ENCODE measurements at regions not wholly inside any gene's neighbourhood (a gene's known extent, or its start where the extent isn't known, plus 50 kb on each side); places are given as distances from the start of the nearest gene placed in this dataset.

DNA sequence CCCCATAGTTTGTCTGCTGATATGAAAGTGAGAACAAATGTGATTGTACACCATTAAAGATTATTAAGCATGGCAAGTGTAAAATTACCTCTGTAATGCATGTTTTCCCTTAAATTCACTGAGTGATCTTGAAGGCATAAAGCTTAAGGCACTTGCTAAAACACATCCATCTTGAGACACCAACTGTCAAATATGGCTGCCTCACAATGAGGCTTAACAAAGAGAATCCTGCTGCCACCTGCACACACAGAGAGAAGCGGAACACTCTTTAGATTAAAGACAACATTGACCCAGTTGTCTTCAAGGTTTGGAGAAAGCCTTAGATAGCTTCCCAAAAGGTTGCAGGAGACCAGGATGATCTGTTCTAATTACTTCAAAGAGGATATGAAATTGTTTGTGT is 803.6 kb upstream of the GYPC start:
- no peaks in the 10 kb centered on the region for H3K9me3 Mint-ChIP-seq (ENCODE audit: low read depth)
- no peaks in the 10 kb centered on the region for H3K4me1 Mint-ChIP-seq (ENCODE audit: low read depth)
- H3K27ac Mint-ChIP-seq, result no peak overlapping the region
- H3K36me3 Mint-ChIP-seq, result no peaks in the 10 kb centered on the region
- H3K27me3 Mint-ChIP-seq, result no peaks in the 10 kb centered on the region
- no peak overlapping the region for H3K4me3 Mint-ChIP-seq

DNA sequence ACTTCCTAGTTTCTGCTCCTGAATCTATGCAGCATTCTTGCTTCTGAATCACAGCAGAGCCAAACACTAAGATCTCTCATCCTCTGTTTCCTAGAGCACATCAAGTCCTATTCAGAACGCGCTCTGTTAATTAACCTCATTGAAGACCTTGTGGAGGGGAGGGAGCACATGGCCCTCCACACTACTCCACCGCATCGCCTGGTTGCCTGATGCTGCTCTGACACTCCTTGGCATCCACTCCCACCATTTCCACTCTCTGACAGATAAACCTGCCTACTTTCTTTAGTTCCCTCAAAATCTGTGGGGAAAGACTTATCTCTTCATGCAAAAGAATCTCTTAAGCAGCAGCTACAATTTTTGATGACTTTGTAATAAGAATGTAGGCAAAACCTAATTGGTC is 802.3 kb upstream of the GYPC start:
- Mint-ChIP-seq H3K27ac (no peak overlapping the region), H3K36me3 (no peaks in the 10 kb centered on the region), H3K9me3 (ENCODE audit: low read depth) (no peaks in the 10 kb centered on the region), H3K4me3 (no peak overlapping the region), H3K4me1 (ENCODE audit: low read depth) (no peaks in the 10 kb centered on the region), H3K27me3 (no peaks in the 10 kb centered on the region)

DNA sequence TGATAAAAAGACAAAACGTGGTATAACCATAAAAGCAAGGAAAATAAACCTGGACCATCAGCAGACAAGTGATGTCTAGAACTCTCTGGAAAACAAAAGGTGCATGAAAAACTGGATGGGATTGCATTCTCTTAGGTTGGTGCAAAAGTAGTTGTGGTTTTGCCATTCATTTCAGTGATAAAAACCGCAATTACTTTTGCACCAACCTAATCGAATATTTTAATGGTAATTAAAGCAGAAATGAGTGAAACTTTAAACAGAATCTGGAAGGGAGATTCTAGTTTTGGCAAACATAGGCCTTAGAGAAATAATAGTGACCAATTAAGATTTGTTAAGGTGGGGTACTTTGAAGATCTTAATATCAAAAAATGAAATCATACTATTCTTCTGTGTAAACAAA is 800.8 kb upstream of the GYPC start:
- Mint-ChIP-seq H3K4me3 (no peak overlapping the region), H3K4me1 (ENCODE audit: low read depth) (no peaks in the 10 kb centered on the region), H3K27ac (no peak overlapping the region), H3K9me3 (ENCODE audit: low read depth) (no peaks in the 10 kb centered on the region), H3K36me3 (no peaks in the 10 kb centered on the region), H3K27me3 (no peaks in the 10 kb centered on the region)

DNA sequence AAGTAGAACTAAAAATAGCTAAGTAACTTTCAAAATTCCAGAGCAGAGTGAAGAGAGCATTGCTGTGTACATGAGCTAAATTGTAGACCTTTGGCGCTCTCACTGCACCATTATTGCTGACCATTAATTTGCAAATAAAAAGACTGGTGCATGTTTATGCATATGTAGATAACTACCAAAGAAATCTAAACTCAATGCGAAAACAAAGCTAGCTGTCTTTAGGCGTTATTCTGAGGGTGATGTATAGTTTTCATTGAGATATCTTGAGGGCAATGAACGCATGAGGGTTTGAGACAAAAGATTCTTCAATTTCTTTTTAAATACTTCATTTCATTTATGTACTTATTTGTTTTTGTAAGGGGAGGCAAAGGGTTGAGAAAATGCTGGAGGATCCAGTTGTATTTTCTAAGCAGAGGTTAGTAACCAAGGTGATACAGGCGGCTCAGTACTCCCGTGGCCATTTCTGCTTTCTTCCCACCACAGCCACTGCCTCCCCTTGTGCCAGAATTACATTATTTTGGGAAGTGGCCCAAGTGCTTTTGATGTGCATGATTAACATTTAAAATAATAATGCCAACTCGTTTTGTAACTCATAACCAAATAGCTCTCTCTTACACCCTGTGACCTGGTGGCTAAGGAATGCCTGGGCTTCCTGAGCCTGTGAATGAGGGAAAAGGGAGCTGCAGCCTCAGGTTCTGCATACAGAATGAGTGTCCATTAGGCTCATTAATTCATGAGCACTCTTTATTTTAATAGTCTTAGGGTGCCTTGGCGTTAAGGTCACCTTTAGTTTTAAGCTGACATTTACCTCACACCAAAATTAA is 797.8 kb upstream of the GYPC start:
- H3K4me3 Mint-ChIP-seq, result no peak overlapping the region
- H3K27me3 Mint-ChIP-seq, result no peaks in the 10 kb centered on the region
- H3K36me3 Mint-ChIP-seq, result no peaks in the 10 kb centered on the region
- H3K4me1 Mint-ChIP-seq (ENCODE audit: low read depth), result no peaks in the 10 kb centered on the region
- no peak overlapping the region for H3K27ac Mint-ChIP-seq
- H3K9me3 Mint-ChIP-seq (ENCODE audit: low read depth), result no peaks in the 10 kb centered on the region

DNA sequence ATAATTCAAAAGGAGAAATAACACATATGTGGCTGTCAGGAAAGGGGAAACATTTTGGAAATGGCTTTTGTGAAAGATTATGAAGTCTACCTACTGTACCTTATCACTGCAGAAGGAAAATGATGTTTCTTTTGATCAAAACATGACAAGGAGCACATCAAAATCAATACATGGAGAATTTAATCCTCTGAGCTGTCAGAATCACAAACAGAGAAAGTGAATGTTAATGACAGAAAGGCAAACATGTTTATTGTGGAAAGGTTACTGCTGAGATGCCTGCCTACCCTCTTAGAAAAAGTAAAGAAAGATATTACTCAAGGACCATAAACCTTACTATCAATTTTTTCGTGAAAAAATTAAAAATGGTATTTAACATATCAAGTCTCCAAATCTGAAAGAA is 794.5 kb upstream of the GYPC start:
- H3K4me3 Mint-ChIP-seq, result no peak overlapping the region
- no peaks in the 10 kb centered on the region for H3K27me3 Mint-ChIP-seq
- H3K27ac Mint-ChIP-seq, result no peak overlapping the region
- H3K9me3 Mint-ChIP-seq (ENCODE audit: low read depth), result no peaks in the 10 kb centered on the region
- H3K4me1 Mint-ChIP-seq (ENCODE audit: low read depth), result no peaks in the 10 kb centered on the region
- no peaks in the 10 kb centered on the region for H3K36me3 Mint-ChIP-seq

DNA sequence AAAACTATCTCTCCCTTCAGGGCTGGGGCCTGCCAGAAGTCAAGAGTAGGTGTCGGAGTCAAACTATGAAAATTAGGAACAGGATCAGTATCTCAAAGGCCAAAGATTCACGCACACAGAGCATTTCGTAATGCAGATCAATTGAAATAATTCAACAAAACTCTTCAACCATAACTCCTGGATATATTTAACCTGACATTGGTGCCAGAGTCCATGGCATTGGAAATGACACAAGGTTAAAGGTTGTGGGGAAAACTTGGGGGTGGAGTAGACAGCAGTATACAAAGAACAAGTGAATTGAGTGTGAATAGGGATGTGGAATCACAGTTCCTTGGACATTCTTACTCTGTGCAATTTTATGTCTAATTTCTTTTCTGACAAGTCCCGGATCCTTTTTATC is 788.0 kb upstream of the GYPC start:
- H3K27me3 Mint-ChIP-seq, result no peaks in the 10 kb centered on the region
- H3K4me1 Mint-ChIP-seq (ENCODE audit: low read depth), result no peaks in the 10 kb centered on the region
- H3K36me3 Mint-ChIP-seq, result no peaks in the 10 kb centered on the region
- no peak overlapping the region for H3K4me3 Mint-ChIP-seq
- H3K9me3 Mint-ChIP-seq (ENCODE audit: low read depth), result peaks cover 8% of the 10 kb centered on the region
- no peak overlapping the region for H3K27ac Mint-ChIP-seq

DNA sequence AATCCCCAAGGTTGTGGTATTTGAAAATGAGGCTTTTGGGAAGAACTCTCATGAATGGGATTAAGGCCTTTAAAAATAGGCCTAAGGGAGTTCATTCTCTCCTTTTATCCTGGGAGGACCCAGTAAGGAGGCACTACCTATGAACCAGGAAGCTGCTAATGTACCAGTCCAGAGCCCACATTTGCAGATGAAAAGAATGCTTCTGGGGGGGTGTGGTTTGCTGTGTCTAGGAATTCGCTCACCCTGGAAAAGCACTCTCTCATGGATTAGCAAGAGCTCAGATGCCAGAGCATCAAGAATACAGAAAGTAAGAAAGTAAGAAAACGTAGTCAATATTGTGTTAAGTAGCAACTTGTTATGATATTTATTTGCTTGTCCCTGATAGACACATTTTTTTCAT is 785.7 kb upstream of the GYPC start:
- Mint-ChIP-seq H3K4me1 (ENCODE audit: low read depth) (no peaks in the 10 kb centered on the region), H3K4me3 (no peak overlapping the region), H3K27me3 (no peaks in the 10 kb centered on the region), H3K27ac (no peak overlapping the region), H3K9me3 (ENCODE audit: low read depth) (peaks cover 8% of the 10 kb centered on the region), H3K36me3 (no peaks in the 10 kb centered on the region)

DNA sequence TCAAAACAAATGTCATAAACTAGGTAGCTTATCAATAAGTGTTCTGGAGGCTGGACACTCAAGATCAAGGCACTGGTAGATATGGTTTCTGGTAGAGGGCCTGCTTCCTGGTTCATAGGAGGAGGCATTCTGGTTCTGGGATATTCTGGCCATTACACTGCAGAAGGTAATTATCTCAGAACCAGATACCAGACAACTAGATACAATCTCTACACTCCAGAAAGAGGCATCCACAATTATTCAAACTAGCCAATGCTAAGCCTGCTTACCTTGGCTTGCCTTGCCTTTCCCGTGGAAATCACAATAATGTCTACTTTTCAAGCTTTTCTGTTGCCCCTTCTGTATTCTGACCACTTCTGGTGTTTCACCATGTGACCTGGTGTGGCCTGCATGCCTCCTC is 785.2 kb upstream of the GYPC start:
- no peaks in the 10 kb centered on the region for H3K4me1 Mint-ChIP-seq (ENCODE audit: low read depth)
- H3K27me3 Mint-ChIP-seq, result no peaks in the 10 kb centered on the region

DNA sequence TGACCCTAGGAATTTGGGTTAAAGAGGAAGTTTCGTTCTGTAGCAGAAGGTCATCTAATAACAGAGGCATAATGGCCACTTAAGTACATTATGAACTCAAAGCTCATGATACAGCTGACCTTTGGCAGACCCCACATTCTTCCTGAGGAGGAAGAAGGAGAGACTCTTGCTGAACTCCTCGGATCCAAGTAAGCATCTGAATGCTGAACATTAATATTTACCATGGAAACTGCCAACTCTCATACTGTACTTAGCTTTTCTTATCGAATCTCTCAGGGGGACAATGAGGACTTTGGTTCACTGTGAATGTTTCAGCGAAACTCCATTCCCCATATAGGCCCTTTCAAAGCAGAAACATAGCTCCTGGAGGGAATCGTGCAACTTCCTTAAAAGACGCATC is 781.4 kb upstream of the GYPC start:
- Mint-ChIP-seq H3K27ac (no peak overlapping the region), H3K36me3 (no peaks in the 10 kb centered on the region), H3K27me3 (no peaks in the 10 kb centered on the region), H3K4me1 (ENCODE audit: low read depth) (no peaks in the 10 kb centered on the region), H3K4me3 (no peak overlapping the region), H3K9me3 (ENCODE audit: low read depth) (peaks cover 11% of the 10 kb centered on the region)

More for the DNA sequence above, 785.2 kb upstream of the GYPC start:
- Mint-ChIP-seq H3K4me3 (no peak overlapping the region), H3K27ac (no peak overlapping the region), H3K9me3 (ENCODE audit: low read depth) (peaks cover 11% of the 10 kb centered on the region), H3K36me3 (no peaks in the 10 kb centered on the region)

DNA sequence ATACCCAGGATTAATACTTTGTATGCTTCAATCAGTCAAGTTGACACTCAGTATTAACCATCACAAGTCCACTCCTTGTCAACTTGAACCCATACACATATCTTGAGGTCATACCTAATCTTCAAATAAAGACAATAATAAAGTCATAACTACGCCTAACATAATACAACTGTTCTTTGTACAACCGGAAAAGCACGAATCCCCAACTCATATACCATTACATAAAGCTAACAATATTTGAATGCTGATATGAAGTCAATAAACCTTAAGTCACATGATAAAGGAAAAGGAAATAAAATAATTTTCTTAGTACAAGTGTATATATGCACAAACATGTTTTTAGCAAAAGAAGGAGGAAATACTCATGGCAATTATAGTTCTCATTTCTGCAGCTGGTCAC is 770.6 kb upstream of the GYPC start:
- peaks cover 2% of the 10 kb centered on the region for H3K27me3 Mint-ChIP-seq
- no peak overlapping the region for H3K27ac Mint-ChIP-seq
- H3K36me3 Mint-ChIP-seq, result no peaks in the 10 kb centered on the region
- H3K4me3 Mint-ChIP-seq, result no peak overlapping the region
- peaks cover 18% of the 10 kb centered on the region for H3K9me3 Mint-ChIP-seq (ENCODE audit: low read depth)
- no peaks in the 10 kb centered on the region for H3K4me1 Mint-ChIP-seq (ENCODE audit: low read depth)

DNA sequence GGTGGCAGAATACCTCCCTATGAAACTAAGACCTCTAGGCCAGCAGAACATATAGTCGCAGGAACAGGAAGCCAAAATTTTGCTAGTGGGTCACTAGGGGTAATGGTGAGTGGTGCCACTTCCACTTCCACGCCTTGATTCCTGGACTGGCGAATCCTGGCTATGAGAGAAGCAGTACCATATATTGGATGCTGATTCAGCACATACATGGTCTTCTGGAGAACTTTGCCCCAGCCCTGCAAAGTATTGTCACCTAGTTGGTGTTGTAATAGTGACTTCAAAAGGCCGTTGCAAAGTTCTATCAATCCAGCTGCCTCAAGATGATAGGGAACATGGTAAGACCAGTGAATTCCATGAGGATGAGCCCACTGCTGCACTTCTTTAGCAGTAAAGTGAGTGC is 769.8 kb upstream of the GYPC start:
- no peaks in the 10 kb centered on the region for H3K4me1 Mint-ChIP-seq (ENCODE audit: low read depth)
- H3K4me3 Mint-ChIP-seq, result no peak overlapping the region
- H3K27ac Mint-ChIP-seq, result no peak overlapping the region
- peaks cover 18% of the 10 kb centered on the region for H3K9me3 Mint-ChIP-seq (ENCODE audit: low read depth)
- peaks cover 2% of the 10 kb centered on the region for H3K27me3 Mint-ChIP-seq
- H3K36me3 Mint-ChIP-seq, result no peaks in the 10 kb centered on the region

DNA sequence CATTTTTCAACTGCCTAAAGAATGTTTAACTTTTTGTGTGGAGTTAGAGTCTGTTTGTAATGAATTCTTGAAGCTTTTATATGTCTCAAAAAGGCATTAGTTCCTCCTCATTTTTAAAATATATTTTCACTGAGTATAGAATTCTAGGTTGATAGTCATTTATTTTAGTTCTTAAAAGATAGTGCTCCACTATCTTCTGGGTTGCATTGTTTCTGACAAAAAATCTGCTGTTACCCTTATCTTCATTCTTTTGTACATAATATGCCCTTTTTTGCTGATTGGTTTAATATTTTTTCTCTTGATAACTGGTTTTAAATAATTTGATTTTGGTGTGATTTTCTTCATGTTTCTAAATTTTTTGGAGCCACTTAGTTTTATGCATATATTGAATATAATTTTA is 754.7 kb upstream of the GYPC start:
- Mint-ChIP-seq H3K27ac (no peak overlapping the region), H3K4me1 (ENCODE audit: low read depth) (no peaks in the 10 kb centered on the region), H3K36me3 (no peaks in the 10 kb centered on the region), H3K4me3 (no peak overlapping the region), H3K9me3 (ENCODE audit: low read depth) (peaks cover 14% of the 10 kb centered on the region), H3K27me3 (no peaks in the 10 kb centered on the region)

DNA sequence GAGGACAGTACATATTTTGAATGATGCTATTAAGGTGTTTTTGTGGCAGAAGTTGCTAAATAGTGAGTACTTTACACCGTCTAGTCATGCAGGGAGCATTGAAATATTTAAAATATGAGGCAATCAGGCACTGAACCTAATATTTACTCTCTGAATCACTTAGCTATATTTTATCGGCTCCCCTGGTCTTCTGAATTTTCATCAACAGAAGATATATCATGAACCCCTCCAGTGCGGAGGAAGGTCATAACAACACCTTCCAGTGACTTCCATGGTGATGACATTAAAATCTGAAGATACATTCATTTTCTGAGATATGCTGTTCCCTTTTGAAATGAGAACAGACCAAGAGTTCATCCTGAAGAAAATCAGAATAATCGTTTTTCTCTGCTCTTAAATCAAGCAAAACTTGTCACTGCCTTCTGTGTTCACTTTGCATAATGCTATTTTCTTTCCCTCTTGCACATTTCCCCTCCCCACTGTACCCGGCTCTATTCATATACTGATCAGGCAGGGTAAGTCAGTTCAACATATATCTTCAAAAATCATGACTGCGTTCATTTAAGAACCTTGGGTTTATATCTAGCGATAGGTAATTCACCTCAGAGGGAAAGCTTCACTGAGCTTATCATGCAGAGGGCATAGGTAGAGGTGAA is 729.9 kb upstream of the GYPC start:
- Mint-ChIP-seq H3K27me3 (no peaks in the 10 kb centered on the region), H3K36me3 (no peaks in the 10 kb centered on the region), H3K4me3 (no peak overlapping the region), H3K27ac (no peak overlapping the region), H3K4me1 (ENCODE audit: low read depth) (no peaks in the 10 kb centered on the region), H3K9me3 (ENCODE audit: low read depth) (peaks cover 4% of the 10 kb centered on the region)

DNA sequence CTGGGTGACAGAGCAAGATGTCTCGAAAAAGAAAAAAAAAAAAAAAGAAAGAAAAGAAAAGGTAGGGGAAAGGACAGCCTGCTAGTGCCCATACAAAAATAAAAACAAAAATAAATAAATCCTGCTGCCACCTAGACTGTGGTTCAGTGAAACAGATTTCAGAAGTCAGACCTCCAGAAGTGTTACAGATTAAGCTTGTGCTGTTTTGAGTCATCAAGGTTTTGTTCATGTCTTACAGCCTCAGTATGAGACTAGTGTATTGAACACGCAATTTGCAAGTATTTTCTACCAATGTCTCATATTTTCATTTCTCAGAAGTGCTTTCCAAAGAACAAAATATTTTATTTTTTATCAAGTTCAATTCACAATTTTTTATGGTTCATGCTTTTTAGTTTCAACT is 720.4 kb upstream of the GYPC start:
- no peak overlapping the region for H3K27ac Mint-ChIP-seq
- no peak overlapping the region for H3K4me3 Mint-ChIP-seq
- H3K36me3 Mint-ChIP-seq, result no peaks in the 10 kb centered on the region
- peaks cover under 1% of the 10 kb centered on the region for H3K27me3 Mint-ChIP-seq
- H3K9me3 Mint-ChIP-seq (ENCODE audit: low read depth), result peaks cover 11% of the 10 kb centered on the region
- H3K4me1 Mint-ChIP-seq (ENCODE audit: low read depth), result no peaks in the 10 kb centered on the region

DNA sequence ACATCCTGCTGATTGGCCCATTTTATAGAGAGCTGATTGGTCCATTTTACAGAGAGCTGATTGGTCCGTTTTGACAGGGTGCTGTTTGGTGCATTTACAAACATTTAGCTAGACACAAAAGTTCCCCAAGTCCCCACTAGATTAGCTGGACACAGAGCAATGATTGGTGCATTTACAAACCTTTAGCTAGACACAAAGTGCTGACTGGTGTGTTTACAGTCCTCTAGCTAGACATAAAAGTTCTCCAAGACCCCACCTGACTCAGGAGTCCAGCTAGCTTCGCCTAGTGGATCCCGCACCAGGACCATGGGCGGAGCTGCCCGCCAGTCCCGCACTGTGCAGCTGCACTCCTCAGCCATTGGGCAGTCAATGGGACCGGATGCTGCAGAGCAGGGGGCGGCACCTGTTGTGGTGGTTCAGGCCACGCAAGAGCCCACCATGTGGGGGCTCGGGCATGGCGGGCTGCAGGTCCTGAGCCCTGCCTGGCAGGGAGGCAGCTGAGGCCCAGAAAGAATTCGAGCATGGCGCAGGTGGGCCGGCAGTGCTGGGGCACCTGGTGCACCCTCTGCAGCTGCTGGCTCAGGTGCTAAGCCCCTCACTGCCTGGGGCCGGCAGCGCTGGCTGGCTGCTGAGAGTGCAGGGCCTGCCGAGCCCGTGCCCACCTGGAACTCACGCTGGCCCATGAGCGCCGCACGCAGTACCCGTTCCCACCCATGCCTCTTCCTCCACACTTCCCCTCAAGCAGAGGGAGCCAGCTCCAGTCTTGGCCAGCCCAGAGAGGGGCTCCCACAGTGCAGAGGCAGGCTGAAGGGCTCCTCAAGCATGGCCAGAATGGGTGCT is 713.2 kb upstream of the GYPC start:
- H3K36me3 Mint-ChIP-seq, result no peaks in the 10 kb centered on the region
- H3K4me3 Mint-ChIP-seq, result no peak overlapping the region
- H3K27me3 Mint-ChIP-seq, result peaks cover 1% of the 10 kb centered on the region
- H3K9me3 Mint-ChIP-seq (ENCODE audit: low read depth), result peaks cover 14% of the 10 kb centered on the region
- H3K27ac Mint-ChIP-seq, result no peak overlapping the region
- H3K4me1 Mint-ChIP-seq (ENCODE audit: low read depth), result no peaks in the 10 kb centered on the region
